ENCODE measurements at regions not wholly inside any gene's neighbourhood (a gene's known extent, or its start where the extent isn't known, plus 50 kb on each side); places are given as distances from the start of the nearest gene placed in this dataset.
"Not testable (repeated sequence)": the region's sequence is repeated elsewhere in the genome, so short reads cannot be mapped to it uniquely, and the experiment has no call there.

- DNase-seq: no peak
These were observed 354.6 kb downstream of the SFMBT2 start for GRCh38 chr10:7056216-7056615.

GRCh38 chr10:7054915-7055314, 355.9 kb downstream of the SFMBT2 start:
- DNase-seq: peak; percentile 2

GRCh38 chr10:7053195-7053594, 357.6 kb downstream of the SFMBT2 start:
- no peak for DNase-seq

- not testable (repeated sequence) for DNase-seq
These were observed 360.8 kb downstream of the SFMBT2 start for GRCh38 chr10:7050024-7050423.

GRCh38 chr10:7048061-7048460, 362.8 kb downstream of the SFMBT2 start:
- DNase-seq: no peak

- no peak for DNase-seq
These were observed 364.2 kb downstream of the SFMBT2 start for GRCh38 chr10:7046615-7047014.

GRCh38 chr10:7045891-7046599, 364.8 kb downstream of the SFMBT2 start:
- no peak for DNase-seq

- no peak for DNase-seq
These were observed 367.7 kb downstream of the SFMBT2 start for GRCh38 chr10:7043055-7043653.

GRCh38 chr10:7042419-7043054, 368.3 kb downstream of the SFMBT2 start:
- DNase-seq: no peak

- DNase-seq: no peak
These were observed 368.8 kb downstream of the SFMBT2 start for GRCh38 chr10:7042000-7042399.

- no peak for DNase-seq
These were observed 370.2 kb downstream of the SFMBT2 start for GRCh38 chr10:7040681-7041080.

GRCh38 chr10:7039859-7040258, 371.0 kb downstream of the SFMBT2 start:
- no peak for DNase-seq

GRCh38 chr10:7038416-7038815, 372.4 kb downstream of the SFMBT2 start:
- DNase-seq: no peak

- not testable (repeated sequence) for DNase-seq
These were observed 373.4 kb downstream of the SFMBT2 start for GRCh38 chr10:7037434-7037833.

- no peak for DNase-seq
These were observed 373.9 kb downstream of the SFMBT2 start for GRCh38 chr10:7036951-7037350.

GRCh38 chr10:7035126-7035761, 375.6 kb downstream of the SFMBT2 start:
- DNase-seq: no peak

- DNase-seq: no peak
These were observed 377.8 kb downstream of the SFMBT2 start for GRCh38 chr10:7033031-7033430.

GRCh38 chr10:7030134-7030855, 380.5 kb downstream of the SFMBT2 start:
- DNase-seq: no peak

GRCh38 chr10:7029672-7030071, 381.2 kb downstream of the SFMBT2 start:
- DNase-seq: no peak

- no peak for DNase-seq
These were observed 382.0 kb downstream of the SFMBT2 start for GRCh38 chr10:7028809-7029166.

- DNase-seq: peak; percentile 42
These were observed 382.7 kb downstream of the SFMBT2 start for GRCh38 chr10:7027913-7028808.

Measured in fibroblast of skin of back (primary cell).